LNCaP clone FGC (cell line): ENCODE measurements at regions not wholly inside any gene's neighbourhood (a gene's known extent, or its start where the extent isn't known, plus 50 kb on each side); places are given as distances from the start of the nearest gene placed in this dataset.

Source experiments
- DNase-seq: peaks from one replicate; pipeline ENCODE4 v3.0.0-alpha.2; 2011; ENCODE audit warnings: low read depth
- H3K4me3 ChIP-seq: 2 replicates; pipeline ENCODE4 v1.5.1; 2011; ENCODE audit warnings: mild to moderate bottlenecking, low read depth, low read length, control low read depth
- TF ChIP-seq, protein P1 (sequence below): IDR thresholded peaks from 2 replicates; pipeline ENCODE4 v1.5.1; 2012; ENCODE audit warnings: mild to moderate bottlenecking; ENCODE audit not compliant: control insufficient read depth, insufficient read depth; ENCODE audit errors: extremely low read depth

DNA sequence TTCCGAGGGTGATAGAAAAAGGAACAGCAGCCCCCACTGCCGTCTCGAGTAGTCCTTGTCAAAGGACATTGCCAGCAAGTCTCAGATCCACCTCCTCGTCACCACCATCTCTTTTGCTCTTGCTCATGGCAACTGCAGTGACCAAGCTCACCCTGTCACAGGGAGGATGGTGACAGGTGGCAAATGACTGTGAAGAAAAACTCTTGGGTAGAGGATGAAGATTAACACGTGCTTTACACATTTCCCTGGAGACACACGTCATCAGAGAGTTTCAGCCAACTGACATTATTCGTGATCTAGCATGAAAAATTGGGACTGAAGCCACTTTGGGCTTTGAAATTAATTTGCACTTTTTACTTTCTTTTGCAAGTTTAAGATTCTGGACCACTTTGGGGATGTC lies 174.3 kb downstream of the EBLN2 start:
- DNase-seq, result no peak
- TF ChIP-seq, protein P1, sequence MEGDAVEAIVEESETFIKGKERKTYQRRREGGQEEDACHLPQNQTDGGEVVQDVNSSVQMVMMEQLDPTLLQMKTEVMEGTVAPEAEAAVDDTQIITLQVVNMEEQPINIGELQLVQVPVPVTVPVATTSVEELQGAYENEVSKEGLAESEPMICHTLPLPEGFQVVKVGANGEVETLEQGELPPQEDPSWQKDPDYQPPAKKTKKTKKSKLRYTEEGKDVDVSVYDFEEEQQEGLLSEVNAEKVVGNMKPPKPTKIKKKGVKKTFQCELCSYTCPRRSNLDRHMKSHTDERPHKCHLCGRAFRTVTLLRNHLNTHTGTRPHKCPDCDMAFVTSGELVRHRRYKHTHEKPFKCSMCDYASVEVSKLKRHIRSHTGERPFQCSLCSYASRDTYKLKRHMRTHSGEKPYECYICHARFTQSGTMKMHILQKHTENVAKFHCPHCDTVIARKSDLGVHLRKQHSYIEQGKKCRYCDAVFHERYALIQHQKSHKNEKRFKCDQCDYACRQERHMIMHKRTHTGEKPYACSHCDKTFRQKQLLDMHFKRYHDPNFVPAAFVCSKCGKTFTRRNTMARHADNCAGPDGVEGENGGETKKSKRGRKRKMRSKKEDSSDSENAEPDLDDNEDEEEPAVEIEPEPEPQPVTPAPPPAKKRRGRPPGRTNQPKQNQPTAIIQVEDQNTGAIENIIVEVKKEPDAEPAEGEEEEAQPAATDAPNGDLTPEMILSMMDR, result no peak
- no peak overlapping the region for H3K4me3 ChIP-seq

DNA sequence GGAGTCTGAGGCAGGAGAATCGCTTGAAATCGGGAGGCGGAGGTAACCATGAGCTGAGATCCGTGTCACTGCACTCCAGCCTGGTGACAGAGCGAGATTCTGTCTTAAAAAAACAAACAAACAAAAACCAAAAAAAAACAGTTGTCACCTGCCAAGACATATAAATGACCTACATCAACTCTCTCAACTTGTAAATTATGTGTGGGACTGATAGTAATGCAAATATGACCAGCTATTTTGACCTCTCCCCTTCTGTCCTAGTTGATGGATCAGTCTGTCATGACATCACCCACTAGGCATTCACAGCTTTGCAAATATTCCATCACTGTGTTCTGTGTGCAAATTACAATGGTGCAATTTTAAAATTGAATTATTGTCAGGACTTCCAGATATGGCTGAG lies 175.4 kb downstream of the EBLN2 start:
- peak; percentile 50 for DNase-seq
- TF ChIP-seq, protein P1, result no peak
- H3K4me3 ChIP-seq, result no peak overlapping the region

DNA sequence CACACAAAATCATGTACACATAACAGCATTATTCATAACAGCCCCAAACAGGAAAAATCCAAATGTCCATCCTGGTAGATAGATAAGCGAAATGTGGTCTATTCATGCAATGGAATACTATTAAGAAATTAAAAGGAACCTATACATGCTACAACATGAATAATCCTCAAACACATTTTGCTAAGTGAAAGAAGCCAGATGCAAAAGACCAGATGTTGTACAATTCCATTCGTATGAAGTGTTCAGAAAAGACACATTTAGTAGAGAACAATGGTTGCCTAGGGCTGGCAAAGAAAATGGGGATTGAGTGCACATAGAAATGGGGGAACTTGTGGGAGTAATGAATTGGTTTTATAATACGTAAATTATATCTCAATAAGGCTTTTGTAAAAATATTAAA lies 182.3 kb downstream of the EBLN2 start:
- TF ChIP-seq, protein P1, result no peak
- no peak overlapping the region for H3K4me3 ChIP-seq
- no peak for DNase-seq

DNA sequence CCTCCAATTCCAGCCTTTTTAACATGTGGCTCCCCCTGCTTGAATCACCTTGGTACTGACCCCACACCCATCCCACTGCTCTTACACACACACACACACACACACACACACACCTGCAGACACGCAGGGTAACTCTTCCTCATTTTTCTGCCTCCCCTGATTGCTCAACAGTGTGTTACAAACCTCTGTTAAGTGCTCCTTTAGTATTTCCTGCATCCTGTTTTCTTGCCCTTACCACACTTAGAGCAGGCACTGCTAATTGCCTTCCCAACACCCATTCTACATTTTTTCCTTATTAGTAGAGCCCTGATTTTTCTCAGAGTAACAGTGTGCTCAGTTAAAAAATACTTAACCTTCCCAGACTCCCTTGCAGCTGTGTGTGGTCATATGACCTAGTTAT lies 184.0 kb downstream of the EBLN2 start:
- TF ChIP-seq, protein P1, result no peak
- no peak overlapping the region for H3K4me3 ChIP-seq
- no peak for DNase-seq

DNA sequence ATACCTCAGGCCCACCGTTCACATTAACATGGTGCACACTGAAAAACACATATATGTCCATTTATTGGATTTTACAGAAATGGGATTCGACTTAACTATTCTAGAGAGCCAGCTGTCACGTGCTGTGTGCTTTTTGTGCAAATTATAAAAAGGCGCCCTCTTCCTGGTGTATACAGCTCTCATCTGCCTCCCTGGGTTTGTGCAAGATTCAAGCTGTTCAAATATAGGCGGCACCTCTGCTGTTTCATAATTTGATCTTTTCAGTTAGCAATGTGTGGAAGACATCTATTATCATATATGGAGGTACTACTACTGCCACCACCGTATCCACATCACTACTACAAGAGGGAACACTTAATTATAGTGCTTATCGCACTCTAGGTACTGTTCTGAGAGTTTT lies 187.6 kb downstream of the EBLN2 start:
- TF ChIP-seq, protein P1, result no peak
- H3K4me3 ChIP-seq, result no peak overlapping the region
- DNase-seq, result no peak

DNA sequence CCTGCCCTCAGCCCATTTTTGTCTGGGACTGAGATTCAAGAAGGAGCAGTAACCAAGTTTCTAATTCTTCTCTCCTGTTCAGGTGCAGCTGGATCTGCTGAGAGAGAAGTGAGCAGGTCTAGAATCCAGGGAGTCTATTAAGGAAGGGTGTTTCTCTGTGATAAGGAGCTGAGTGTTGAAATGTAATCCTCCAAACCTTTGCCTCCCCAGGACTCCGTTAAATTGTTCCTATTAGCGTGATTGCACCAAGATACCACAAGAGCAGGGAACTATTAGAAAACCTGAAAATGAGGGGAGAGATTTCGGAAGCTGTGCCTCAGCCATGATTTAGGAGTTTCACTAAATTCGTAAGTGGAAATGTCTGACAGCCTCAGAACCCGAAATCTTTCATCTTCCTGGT lies 192.6 kb downstream of the EBLN2 start:
- DNase-seq, result no peak
- H3K4me3 ChIP-seq, result no peak overlapping the region
- TF ChIP-seq, protein P1, result no peak

DNA sequence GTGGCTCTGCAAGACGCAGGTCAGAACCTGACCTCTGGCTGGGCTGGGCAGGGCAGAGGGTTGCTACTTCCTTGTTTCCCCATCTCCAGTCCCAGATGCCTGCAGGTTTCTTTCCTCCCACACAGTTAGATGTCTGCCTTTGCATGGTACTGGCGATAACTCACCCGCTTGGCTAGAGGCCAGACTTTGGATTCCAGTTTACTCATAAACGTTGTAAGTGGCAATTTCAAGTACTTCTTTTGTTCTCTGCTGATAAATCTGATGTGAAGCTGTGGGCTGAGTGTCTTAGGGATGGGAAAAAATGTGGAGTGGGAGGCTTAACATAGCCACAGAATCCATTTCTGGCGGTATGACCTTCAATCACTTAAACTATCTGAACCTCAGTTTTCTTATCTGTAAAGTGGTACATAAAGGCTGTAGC lies 194.2 kb downstream of the EBLN2 start:
- TF ChIP-seq, protein P1, result no peak
- no peak for DNase-seq
- H3K4me3 ChIP-seq, result no peak overlapping the region
